HEK293 (cell line): ENCODE measurements at regions not wholly inside any gene's neighbourhood (a gene's known extent, or its start where the extent isn't known, plus 50 kb on each side); places are given as distances from the start of the nearest gene placed in this dataset.

Source experiments
- CTCF ChIP-seq: fragments of 450-650 bp; formaldehyde crosslinking; IDR thresholded peaks from 2 replicates; pipeline ENCODE4 v1.5.1; 2016; ENCODE audit warnings: missing biosample characterization, missing genetic modification characterization
- ZFP69B ChIP-seq: fragments of 450-650 bp; formaldehyde crosslinking; IDR thresholded peaks from 2 replicates; pipeline ENCODE4 v1.5.1; 2016; ENCODE audit warnings: missing biosample characterization, missing genetic modification characterization
- ZNF324 ChIP-seq: fragments of 450-650 bp; formaldehyde crosslinking; IDR thresholded peaks from 2 replicates; pipeline ENCODE4 v1.5.1; 2016; ENCODE audit warnings: missing biosample characterization, missing genetic modification characterization
- ZNF654 ChIP-seq: fragments of 450-650 bp; formaldehyde crosslinking; IDR thresholded peaks from 2 replicates; pipeline ENCODE4 v1.5.1; 2016; ENCODE audit warnings: low read depth, missing biosample characterization, missing genetic modification characterization

- TF ChIP-seq CTCF (tag by site-specific recombination) (no peak), ZFP69B (tag by site-specific recombination) (no peak), ZNF324 (tag by site-specific recombination) (no peak), ZNF654 (tag by site-specific recombination) (no peak)
These were observed 413.4 kb downstream of the UBE2NL start for GRCh38 chrX:144297221-144297620.
